Suprapubic skin (tissue), 4 donors: ENCODE measurements at regions not wholly inside any gene's neighbourhood (a gene's known extent, or its start where the extent isn't known, plus 50 kb on each side); places are given as distances from the start of the nearest gene placed in this dataset.
"Not testable (repeated sequence)": the region's sequence is repeated elsewhere in the genome, so short reads cannot be mapped to it uniquely, and the experiment has no call there.

Experiments
- EP300 ChIP-seq: sonication (generic); formaldehyde crosslinking; IDR thresholded peaks from one replicate; pipeline ENCODE4 v1.6.1; 2017; ENCODE audit warnings: antibody characterized with exemption
- POLR2A ChIP-seq, 2 donors: fragments of 450-650 bp; IDR thresholded peaks; one replicate each; pipeline ENCODE4 v1.6.1; 2017; ENCODE audit warnings: antibody characterized with exemption in 2 of 2, mild to moderate bottlenecking in 2 of 2, moderate library complexity in 2 of 2
- POLR2AphosphoS5 ChIP-seq, 3 donors: sonication (generic); formaldehyde crosslinking; IDR thresholded peaks; one replicate each; pipeline ENCODE4 v1.6.1; 2017; ENCODE audit warnings: antibody characterized with exemption in 3 of 3
- TF ChIP-seq, protein P1 (sequence below), 2 donors: fragments of 200-600 bp in 1 of 2; fragments of 450-650 bp in 1 of 2; sonication (generic) in 1 of 2; IDR thresholded peaks; one replicate each; pipeline ENCODE4 v1.5.1; 2016 to 2019; ENCODE audit warnings: antibody characterized with exemption in 2 of 2, mild to moderate bottlenecking in 1 of 2, moderate library complexity in 1 of 2

- not testable (repeated sequence) for TF ChIP-seq EP300; POLR2A (IDR thresholded peaks at IDR 0.05); POLR2AphosphoS5 (IDR thresholded peaks at IDR 0.05)
- TF ChIP-seq, protein P1, sequence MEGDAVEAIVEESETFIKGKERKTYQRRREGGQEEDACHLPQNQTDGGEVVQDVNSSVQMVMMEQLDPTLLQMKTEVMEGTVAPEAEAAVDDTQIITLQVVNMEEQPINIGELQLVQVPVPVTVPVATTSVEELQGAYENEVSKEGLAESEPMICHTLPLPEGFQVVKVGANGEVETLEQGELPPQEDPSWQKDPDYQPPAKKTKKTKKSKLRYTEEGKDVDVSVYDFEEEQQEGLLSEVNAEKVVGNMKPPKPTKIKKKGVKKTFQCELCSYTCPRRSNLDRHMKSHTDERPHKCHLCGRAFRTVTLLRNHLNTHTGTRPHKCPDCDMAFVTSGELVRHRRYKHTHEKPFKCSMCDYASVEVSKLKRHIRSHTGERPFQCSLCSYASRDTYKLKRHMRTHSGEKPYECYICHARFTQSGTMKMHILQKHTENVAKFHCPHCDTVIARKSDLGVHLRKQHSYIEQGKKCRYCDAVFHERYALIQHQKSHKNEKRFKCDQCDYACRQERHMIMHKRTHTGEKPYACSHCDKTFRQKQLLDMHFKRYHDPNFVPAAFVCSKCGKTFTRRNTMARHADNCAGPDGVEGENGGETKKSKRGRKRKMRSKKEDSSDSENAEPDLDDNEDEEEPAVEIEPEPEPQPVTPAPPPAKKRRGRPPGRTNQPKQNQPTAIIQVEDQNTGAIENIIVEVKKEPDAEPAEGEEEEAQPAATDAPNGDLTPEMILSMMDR (IDR thresholded peaks at IDR 0.05), result not testable (repeated sequence)
These were observed 70.4 kb downstream of the SC5D start for GRCh38 chr11:121362955-121363354.
